Gastroesophageal sphincter (tissue), 4 donors: ENCODE measurements at regions not wholly inside any gene's neighbourhood (a gene's known extent, or its start where the extent isn't known, plus 50 kb on each side); places are given as distances from the start of the nearest gene placed in this dataset.

ENCODE experiments used
- ATAC-seq: fragments of 150-250 bp; one replicate; pipeline ENCODE4 v1.9.1; 2016; ENCODE audit warnings: mild to moderate bottlenecking, moderate library complexity
- H3K27ac ChIP-seq, 4 donors: fragments of 200-600 bp; sonication (generic) in 3 of 4; 1 replicate in 3 of 4; 2 replicates in 1 of 4; pipeline ENCODE4 v1.5.1; 2016 to 2019
- H3K27me3 ChIP-seq: fragments of 200-600 bp; sonication (generic); one replicate; pipeline ENCODE4 v1.5.1; 2019
- H3K36me3 ChIP-seq, 2 donors: fragments of 200-600 bp; sonication (generic); one replicate each; pipeline ENCODE4 v1.5.1; 2019; ENCODE audit warnings: control low read depth in 1 of 2
- H3K4me1 ChIP-seq, 3 donors: fragments of 200-600 bp; sonication (generic); 1 replicate in 2 of 3; 2 replicates in 1 of 3; pipeline ENCODE4 v1.5.1; 2016 to 2019; ENCODE audit warnings: control low read depth in 2 of 3
- H3K4me3 ChIP-seq, 2 donors: fragments of 200-600 bp; sonication (generic); one replicate each; pipeline ENCODE4 v1.5.1; 2019; ENCODE audit warnings: mild to moderate bottlenecking in 1 of 2, moderate library complexity in 1 of 2
- H3K9me3 ChIP-seq, 3 donors: fragments of 200-600 bp; sonication (generic); one replicate each; pipeline ENCODE4 v1.5.1; 2017 to 2019; ENCODE audit warnings: control low read depth in 2 of 3
- EP300 ChIP-seq: sonication (generic); formaldehyde crosslinking; IDR thresholded peaks from one replicate; pipeline ENCODE4 v1.6.1; 2017; ENCODE audit warnings: antibody characterized with exemption, mild to moderate bottlenecking
- POLR2A ChIP-seq, 2 donors: fragments of 450-650 bp; IDR thresholded peaks; one replicate each; pipeline ENCODE4 v1.6.1; 2017; ENCODE audit warnings: antibody characterized with exemption in 2 of 2, mild to moderate bottlenecking in 2 of 2, moderate library complexity in 1 of 2
- POLR2AphosphoS5 ChIP-seq: sonication (generic); formaldehyde crosslinking; IDR thresholded peaks from one replicate; pipeline ENCODE4 v1.6.1; 2017; ENCODE audit warnings: antibody characterized with exemption
- WGBS, 2 donors: methylation state at CpG; one replicate each; pipeline ENCODE4 v1.1.5; 2018; ENCODE audit warnings: low coverage in 1 of 2; 5-methylcytosine and 5-hydroxymethylcytosine counted together
- TF ChIP-seq, protein P1 (sequence below), 4 experiments: fragments of 200-600 bp in 2 of 4; fragments of 450-650 bp in 2 of 4; sonication (generic) in 1 of 4; IDR thresholded peaks; one replicate each; pipeline ENCODE4 v1.5.1; 2017 to 2019; ENCODE audit warnings: antibody characterized with exemption in 4 of 4, mild to moderate bottlenecking in 2 of 4, moderate library complexity in 2 of 4

DNA sequence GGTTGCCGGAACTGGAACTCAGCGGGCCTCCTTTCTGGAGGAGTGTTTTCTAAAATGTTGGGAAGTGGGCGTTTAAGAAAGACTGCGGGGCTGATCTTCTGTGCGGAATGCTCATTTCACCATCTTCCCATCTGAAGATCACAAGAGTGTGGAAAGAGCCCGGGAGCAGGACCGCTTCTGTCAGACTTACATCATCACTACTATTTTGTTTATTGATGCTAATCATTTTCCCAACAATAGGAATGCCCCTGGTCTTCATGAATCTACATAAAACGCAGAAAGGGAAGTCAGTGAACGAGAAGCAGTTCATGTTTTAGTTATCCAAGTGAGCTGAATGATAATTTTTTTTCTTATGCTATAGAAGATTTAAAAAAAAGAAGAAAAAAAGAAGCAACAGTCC is 447.8 kb upstream of the MKI67 start:
- WGBS, 2 donors, result 72 to 91% methylated on average over 4 to 8 of the region's 9 CpGs
- H3K4me1 ChIP-seq, result no peaks in the 10 kb centered on the region
- ATAC-seq, result no peak
- no peak overlapping the region for H3K27ac ChIP-seq
- H3K4me3 ChIP-seq, result no peak overlapping the region
- H3K36me3 ChIP-seq, result no peaks in the 10 kb centered on the region
- peaks cover 29% of the 10 kb centered on the region for H3K27me3 ChIP-seq
- no peaks in the 10 kb centered on the region for H3K9me3 ChIP-seq
- TF ChIP-seq, protein P1, sequence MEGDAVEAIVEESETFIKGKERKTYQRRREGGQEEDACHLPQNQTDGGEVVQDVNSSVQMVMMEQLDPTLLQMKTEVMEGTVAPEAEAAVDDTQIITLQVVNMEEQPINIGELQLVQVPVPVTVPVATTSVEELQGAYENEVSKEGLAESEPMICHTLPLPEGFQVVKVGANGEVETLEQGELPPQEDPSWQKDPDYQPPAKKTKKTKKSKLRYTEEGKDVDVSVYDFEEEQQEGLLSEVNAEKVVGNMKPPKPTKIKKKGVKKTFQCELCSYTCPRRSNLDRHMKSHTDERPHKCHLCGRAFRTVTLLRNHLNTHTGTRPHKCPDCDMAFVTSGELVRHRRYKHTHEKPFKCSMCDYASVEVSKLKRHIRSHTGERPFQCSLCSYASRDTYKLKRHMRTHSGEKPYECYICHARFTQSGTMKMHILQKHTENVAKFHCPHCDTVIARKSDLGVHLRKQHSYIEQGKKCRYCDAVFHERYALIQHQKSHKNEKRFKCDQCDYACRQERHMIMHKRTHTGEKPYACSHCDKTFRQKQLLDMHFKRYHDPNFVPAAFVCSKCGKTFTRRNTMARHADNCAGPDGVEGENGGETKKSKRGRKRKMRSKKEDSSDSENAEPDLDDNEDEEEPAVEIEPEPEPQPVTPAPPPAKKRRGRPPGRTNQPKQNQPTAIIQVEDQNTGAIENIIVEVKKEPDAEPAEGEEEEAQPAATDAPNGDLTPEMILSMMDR (IDR thresholded peaks at IDR 0.05), result no peak
- TF ChIP-seq EP300 (no peak), POLR2A (IDR thresholded peaks at IDR 0.05) (no peak), POLR2AphosphoS5 (no peak)

DNA sequence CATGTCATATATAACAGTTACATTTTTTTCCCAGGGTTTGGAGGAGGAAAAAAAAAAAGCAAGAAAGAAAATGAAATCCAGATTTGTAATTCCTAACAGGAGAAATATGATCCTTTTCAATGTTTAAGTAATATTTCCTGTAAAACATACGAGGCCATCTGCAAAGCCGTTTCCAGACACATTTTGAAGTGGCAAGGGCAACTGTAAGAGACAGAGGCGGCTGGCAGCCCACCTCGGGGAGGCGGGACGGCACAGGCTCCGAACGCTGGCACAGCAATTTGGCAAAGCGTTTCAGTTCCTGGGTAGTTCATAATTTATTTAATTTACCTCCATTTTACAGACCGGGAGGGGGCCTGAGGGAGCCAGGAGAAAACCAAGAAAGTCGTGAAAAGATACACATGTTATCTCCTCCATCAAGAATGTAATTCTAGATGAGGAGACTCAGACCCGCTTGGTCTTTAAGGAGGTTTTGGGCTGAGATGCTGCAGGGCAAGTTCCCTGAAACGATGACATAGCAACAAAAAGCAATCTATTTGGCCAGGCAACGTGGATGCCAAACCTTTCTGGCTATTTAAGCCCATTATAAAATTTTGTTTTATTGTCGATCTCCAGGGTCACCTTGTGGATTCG is 448.5 kb upstream of the MKI67 start:
- H3K27me3 ChIP-seq, result peaks cover 29% of the 10 kb centered on the region
- no peaks in the 10 kb centered on the region for H3K4me1 ChIP-seq
- no peak for ATAC-seq
- WGBS, 2 donors, result 41 to 50% methylated on average over 13 to 16 of the region's 16 CpGs
- TF ChIP-seq, protein P1 (IDR thresholded peaks at IDR 0.05), result no peak
- TF ChIP-seq POLR2A (IDR thresholded peaks at IDR 0.05) (no peak), POLR2AphosphoS5 (no peak), EP300 (no peak)
- H3K27ac ChIP-seq, result no peak overlapping the region
- H3K4me3 ChIP-seq, result no peak overlapping the region
- H3K36me3 ChIP-seq, result no peaks in the 10 kb centered on the region
- no peaks in the 10 kb centered on the region for H3K9me3 ChIP-seq

DNA sequence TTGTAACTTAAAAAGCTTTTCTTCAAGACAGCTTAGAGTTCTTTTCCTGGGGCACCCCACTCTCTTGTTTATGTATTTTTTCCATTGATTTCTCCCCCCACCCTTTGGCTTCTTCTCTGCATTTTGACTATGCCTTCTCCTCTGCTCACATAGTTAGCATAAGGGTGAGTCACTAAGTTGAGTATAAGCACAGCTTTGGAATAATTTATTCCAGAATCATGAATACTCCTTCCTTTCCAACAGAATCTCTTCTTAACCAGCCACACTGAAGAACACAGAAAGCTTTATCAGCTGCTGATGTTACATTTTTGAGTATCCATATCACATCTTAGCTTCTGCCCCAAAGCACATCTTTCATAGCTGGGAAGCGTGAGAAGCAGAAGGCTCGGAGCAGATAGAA is 449.5 kb upstream of the MKI67 start:
- no peak for TF ChIP-seq EP300
- no peak for TF ChIP-seq POLR2AphosphoS5
- no peak for TF ChIP-seq POLR2A (IDR thresholded peaks at IDR 0.05)
- TF ChIP-seq, protein P1 (IDR thresholded peaks at IDR 0.05), result no peak
- H3K4me1 ChIP-seq, result no peaks in the 10 kb centered on the region
- ATAC-seq, result no peak
- H3K27me3 ChIP-seq, result peaks cover 29% of the 10 kb centered on the region
- no peak overlapping the region for H3K27ac ChIP-seq
- 73% methylated on average over 2 of the region's 2 CpGs; no CpG with 5 or more reads in 1 of the 2 donors for WGBS, 2 donors
- no peak overlapping the region for H3K4me3 ChIP-seq
- H3K36me3 ChIP-seq, result no peaks in the 10 kb centered on the region
- H3K9me3 ChIP-seq, result no peaks in the 10 kb centered on the region

DNA sequence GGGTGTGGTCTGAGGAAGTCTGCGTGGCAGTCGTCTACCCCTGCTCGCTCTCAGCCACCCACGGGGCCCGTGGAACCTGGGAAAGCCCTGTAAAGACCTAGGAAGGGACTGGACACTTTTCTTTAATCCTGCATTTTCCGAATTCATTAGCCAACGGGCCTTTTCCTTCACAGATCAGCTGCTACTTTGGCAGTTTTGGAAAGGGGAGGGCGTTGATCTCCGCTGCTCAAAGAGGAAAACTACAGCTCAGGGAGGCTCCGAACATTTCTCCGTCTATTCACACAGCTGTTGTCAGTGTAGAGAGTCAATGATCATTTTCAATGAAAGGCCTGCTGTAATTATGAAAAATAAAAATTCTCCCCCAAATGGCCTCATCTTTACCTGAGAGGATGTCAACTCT is 450.1 kb upstream of the MKI67 start:
- Histone ChIP-seq H3K27ac (no peak overlapping the region), H3K4me1 (no peaks in the 10 kb centered on the region), H3K27me3 (peaks cover 29% of the 10 kb centered on the region), H3K36me3 (no peaks in the 10 kb centered on the region), H3K9me3 (no peaks in the 10 kb centered on the region), H3K4me3 (no peak overlapping the region)
- ATAC-seq, result no peak
- TF ChIP-seq, protein P1 (IDR thresholded peaks at IDR 0.05), result no peak
- no peak for TF ChIP-seq EP300
- no peak for TF ChIP-seq POLR2AphosphoS5
- TF ChIP-seq POLR2A (IDR thresholded peaks at IDR 0.05), result no peak
- WGBS, 2 donors, result 83 to 95% methylated on average over 2 to 11 of the region's 11 CpGs

DNA sequence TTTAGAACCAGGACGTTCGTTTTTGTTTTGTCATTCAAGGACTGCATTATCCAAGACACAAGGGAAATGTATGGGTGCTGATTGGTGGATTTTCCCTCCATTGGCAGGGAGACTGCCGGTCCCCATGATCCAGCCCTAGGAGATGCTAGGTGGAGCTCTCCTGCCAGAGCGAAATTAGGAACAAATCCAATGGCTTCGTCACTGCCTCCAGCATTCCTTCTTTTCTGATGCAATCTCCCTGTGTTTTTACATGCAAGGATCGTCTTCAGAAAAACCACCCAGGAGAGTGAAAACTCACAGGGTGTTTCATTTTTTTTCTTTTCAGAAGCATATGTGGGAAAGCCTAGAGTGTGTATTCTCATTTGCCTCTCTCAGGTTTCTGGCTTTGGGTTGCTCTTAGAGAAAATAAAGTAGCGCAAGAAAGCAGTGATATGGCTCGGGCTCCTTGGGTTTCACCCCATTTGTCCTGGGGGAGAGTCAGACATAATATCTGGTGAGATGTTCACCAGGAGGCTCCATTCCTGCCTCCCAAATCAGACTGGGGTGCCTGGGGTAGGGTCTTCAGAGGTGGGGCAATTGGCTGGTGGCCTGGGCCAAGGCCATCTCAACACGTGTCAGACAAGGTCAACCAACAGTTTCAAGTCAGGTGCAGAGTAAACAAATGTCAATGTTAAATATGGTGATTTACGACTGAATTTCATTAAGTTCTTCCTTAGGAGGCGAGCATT is 450.9 kb upstream of the MKI67 start:
- Histone ChIP-seq H3K27me3 (peaks cover 29% of the 10 kb centered on the region), H3K4me1 (no peaks in the 10 kb centered on the region), H3K4me3 (no peak overlapping the region), H3K27ac (no peak overlapping the region), H3K9me3 (no peaks in the 10 kb centered on the region), H3K36me3 (no peaks in the 10 kb centered on the region)
- 64 to 77% methylated on average over 3 to 9 of the region's 11 CpGs for WGBS, 2 donors
- ATAC-seq, result no peak
- TF ChIP-seq POLR2AphosphoS5 (no peak), POLR2A (IDR thresholded peaks at IDR 0.05) (no peak), EP300 (no peak)
- TF ChIP-seq, protein P1 (IDR thresholded peaks at IDR 0.05), result no peak
